COLO668 (cell line): ENCODE measurements at regions not wholly inside any gene's neighbourhood (a gene's known extent, or its start where the extent isn't known, plus 50 kb on each side); places are given as distances from the start of the nearest gene placed in this dataset.
A peak's percentile ranks its signal among the peaks of the same experiment; 100 is the strongest.
"Not testable (repeated sequence)": the region's sequence is repeated elsewhere in the genome, so short reads cannot be mapped to it uniquely, and the experiment has no call there.

Experiments used
- DNase-seq: peaks from one replicate; lab custom pipeline; 2025; ENCODE audit not compliant: unreplicated experiment; lab: John Stamatoyannopoulos, UW

DNA sequence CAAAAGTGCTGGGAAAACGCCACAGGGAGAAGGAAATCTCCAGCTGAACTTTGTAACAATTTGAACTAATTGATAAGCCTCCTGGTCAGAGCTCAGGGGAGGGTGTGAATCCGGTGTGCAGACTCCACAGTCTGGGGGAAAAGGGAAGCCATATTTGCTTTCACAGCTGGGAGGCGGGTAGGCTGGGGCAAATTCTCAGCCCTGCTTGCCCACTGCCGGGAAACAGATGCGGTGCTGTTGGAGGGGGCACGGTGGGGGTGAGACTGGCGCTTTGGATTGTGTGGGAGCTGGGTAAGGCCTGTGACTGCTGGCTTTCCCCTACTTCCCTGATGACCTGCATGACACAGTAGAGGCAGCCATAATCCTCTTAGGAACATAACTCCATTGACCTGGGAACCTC, 134.8 kb downstream of the ADCYAP1 start:
- DNase-seq = no peak

- DNase-seq = not testable (repeated sequence)
Measured at GRCh38 chr18:1043039-1043438, 138.4 kb downstream of the ADCYAP1 start.

DNA sequence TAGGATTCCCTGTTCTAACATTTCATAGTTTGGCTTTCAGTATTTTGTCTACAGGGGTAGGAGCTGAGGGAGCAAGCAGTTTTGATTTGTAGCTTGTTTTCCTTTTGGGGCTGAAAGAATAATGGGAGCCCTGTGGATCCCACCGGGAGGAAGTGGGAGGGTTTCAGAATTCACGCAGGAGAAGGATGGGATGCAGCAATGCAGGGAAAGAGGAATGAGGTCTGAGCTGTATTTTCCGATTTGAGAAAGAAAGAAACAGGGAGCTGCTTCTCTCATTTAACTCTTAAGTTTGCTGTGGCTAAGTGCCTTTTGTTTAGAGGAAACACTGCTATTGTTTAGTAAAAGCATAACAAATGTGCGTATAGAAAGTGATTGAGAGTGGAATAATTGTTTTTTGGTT, 141.0 kb downstream of the ADCYAP1 start:
- DNase-seq = no peak

- DNase-seq = no peak
Measured at GRCh38 chr18:1047406-1047805, 142.7 kb downstream of the ADCYAP1 start.

DNA sequence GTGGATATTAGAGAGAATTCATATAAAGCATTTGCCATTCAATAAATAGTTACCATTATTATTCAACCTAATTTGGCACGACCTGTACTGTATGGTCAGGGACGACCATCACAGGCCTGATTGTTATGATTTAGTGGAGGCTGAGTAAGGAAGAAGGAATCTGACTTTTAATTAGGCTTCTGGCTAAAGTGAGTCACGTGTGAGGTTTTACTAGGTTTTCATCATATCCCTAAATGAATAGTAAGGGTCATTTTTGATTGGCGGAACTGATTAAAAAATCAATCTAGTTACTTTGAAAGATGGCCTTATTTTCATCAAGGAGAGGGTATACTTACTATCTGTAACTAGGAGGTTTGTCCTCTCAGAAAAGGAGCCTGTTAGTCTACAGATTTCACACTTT, 143.4 kb downstream of the ADCYAP1 start:
- no peak for DNase-seq

- no peak for DNase-seq
Measured at GRCh38 chr18:1049173-1049572, 144.5 kb downstream of the ADCYAP1 start.

DNA sequence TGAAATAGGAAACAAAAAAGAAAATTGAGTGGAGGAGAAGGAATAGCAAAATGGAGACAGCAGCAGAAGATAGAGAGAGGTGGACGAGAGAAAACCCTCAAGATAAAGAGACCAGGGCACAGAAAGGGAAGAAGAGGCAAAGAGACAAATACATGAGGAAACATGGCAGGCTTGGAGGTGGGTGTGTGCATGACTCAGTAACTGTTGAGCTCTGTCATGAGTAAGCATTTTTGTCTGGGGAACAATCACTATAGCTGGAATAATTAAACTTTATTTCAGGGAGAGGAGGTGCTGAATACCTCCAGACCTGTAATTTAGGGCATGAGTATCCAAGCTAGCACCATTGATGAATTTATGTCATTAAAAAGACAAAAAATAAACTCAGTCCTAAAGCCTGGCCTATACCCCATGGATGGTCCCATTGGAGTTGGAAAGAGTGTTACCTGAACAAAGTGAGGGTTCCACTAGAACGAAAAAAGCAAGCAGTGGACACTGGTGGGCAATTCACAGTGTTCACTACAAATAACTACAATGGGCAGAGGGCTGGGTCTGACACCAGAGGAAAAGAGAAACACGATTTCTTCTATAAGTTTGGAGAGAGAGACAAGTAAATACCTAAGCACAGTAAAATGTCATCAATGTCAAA, 145.5 kb downstream of the ADCYAP1 start:
- DNase-seq = no peak

GRCh38 chr18:1052301-1052700, 147.6 kb downstream of the ADCYAP1 start:
- DNase-seq = no peak

DNA sequence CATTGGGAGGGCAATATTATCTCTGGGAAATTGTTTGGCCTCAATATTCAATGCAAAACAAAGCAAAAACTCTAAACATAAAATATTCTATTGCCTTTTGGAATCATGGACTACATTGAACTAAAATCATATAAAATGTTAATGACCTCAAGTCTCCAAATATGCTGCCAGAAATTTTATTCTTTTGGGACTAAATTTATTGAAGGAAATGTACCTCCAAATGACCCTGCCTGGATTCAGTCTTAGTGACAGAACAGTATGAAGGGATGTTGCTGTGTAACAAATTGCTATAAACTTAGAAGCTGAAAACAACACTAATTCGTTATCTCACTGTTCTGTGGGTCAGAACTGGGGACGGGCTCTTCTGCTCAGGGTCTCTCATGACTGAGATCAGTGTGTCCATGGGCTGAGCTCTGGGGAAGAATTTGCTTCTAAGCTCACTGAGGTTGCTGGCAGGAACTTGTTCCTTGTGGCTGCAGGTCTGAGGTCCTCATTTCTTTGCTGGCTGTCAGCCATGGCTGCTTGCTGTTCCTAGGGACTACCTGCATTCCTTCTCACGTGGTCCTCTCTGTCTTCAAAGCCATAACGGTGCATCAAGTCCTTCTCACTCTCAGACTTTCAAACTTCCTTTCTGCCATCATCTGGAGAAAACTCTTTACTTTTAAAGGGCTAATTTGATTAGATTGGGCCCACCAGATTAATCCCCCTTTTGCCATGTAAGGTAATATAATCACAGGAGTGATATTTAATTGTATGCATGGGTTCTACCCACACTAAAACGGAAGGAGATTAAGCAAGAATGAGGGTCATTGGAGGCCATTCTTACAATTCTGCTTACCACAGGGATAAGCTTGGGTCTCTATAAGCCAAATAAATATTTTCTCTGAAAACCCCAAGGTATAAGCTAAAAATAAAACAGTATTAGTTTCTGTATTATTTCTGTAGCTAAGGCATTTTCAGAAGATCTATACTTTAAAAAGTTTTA, 149.0 kb downstream of the ADCYAP1 start:
- DNase-seq = no peak

DNA sequence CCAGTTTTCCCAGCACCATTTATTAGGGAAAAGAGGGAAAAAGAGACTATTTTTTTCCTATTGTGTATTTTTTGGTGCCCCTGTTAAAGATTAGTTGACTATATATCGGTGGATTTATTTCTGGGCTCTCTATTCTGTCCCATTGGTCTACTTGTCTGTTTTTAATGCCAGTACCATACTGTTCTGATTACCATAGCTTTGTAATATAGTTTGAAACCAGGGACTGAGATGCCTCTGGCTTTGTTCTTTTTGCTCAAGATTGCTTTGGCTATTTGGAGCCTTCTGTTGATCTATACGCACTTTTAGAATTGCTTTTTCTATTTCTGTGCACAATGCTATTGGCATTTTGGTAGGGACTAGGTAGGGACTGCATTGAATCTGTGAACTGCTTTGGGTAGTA, 151.7 kb downstream of the ADCYAP1 start:
- DNase-seq = no peak

DNA sequence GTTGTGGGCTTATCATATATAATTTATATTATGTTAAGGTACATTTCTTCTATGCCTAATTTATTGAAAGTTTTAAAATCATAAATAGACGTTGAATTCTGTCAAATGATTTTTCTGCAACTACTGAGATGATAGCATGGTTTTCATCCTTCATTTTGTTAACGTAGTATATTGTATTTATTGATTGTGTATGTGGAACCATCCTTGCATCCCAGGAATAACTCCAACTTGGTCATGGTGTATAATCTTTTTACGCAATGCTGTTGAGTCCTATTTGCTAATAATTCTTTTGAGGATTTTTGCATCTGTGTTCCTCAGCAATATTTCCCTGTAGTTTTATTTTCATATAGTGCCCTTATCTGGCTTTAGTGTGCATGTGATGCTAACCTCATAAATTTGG, 152.7 kb downstream of the ADCYAP1 start:
- no peak for DNase-seq

GRCh38 chr18:1062588-1062987, 157.9 kb downstream of the ADCYAP1 start:
- DNase-seq = no peak

- peak; percentile 35 for DNase-seq
Measured at GRCh38 chr18:1075322-1075721, 170.7 kb downstream of the ADCYAP1 start.

GRCh38 chr18:1075876-1076275, 171.2 kb downstream of the ADCYAP1 start:
- no peak for DNase-seq

- no peak for DNase-seq
Measured at GRCh38 chr18:1078301-1078700, 173.6 kb downstream of the ADCYAP1 start.

DNA sequence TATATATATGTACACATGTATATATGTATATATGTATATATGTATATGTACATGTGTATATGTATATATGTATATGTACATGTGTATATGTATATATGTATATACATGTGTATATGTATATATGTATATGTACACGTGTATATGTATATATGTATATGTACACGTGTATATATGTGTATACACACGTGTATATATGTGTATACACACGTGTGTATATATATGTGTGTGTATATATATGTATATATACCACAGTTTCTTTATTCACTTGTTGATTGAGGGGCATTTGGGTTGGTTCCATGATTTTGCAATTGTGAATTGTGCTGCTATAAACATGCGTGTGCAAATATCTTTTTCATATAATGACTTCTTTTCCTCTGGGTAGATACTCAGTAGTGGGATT, 179.0 kb downstream of the ADCYAP1 start:
- DNase-seq = not testable (repeated sequence)

- no peak for DNase-seq
Measured at GRCh38 chr18:1090758-1091157, 186.1 kb downstream of the ADCYAP1 start.

- DNase-seq = no peak
Measured at GRCh38 chr18:1092228-1092627, 187.6 kb downstream of the ADCYAP1 start.

DNA sequence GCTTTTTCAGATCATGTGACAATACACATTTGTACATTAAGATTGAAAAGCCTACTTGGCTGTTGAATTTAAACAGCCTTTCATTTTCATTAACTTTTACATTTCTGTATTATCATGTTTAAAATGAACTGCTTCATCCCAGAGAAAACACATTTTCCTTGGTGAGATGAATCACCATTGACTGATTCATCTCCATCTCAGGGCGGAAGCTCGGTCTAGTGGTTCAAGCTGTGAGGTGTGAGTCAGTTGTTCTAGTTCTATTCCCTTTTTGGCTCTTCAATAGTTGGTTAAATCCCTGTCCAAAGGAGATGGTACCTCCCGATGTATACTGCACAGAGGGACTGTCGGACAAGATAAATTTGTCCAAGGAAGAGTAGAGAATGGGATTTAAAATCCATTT, 189.7 kb downstream of the ADCYAP1 start:
- no peak for DNase-seq

- DNase-seq = not testable (repeated sequence)
Measured at GRCh38 chr18:1097991-1098735, 193.5 kb downstream of the ADCYAP1 start.

DNA sequence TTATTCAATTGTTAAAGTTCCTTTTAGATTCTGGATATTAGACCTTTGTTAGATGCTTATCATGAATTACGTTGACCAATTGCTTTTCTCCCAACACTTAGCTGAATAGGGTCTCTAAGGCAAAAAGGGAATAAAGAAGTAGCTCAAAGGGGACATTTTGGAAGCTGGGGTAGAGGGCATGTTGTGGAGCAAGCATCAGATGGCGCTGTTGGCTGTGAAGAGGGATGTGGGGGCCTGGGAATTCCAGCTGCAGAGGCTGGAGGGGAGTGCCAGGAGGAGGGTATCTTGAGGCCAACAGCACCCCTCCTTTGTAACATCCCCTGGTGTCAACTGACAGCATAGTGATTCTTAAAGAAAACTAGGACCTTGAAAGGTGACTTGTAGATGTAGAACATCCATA, 198.2 kb downstream of the ADCYAP1 start:
- no peak for DNase-seq

GRCh38 chr18:1103537-1103936, 198.9 kb downstream of the ADCYAP1 start:
- no peak for DNase-seq
